AG09309 (cell line): ENCODE measurements at regions not wholly inside any gene's neighbourhood (a gene's known extent, or its start where the extent isn't known, plus 50 kb on each side); places are given as distances from the start of the nearest gene placed in this dataset.

Experiments used
- DNase-seq: peaks from one replicate; pipeline ENCODE4 v3.0.0-alpha.2; 2010; ENCODE audit warnings: low read depth
- H3K4me3 ChIP-seq: 2 replicates; pipeline ENCODE4 v1.5.1; 2011; ENCODE audit warnings: mild to moderate bottlenecking, low read depth, low read length, moderate library complexity; ENCODE audit not compliant: control insufficient read depth
- TF ChIP-seq, protein P1 (sequence below): IDR thresholded peaks from 2 replicates; pipeline ENCODE4 v1.5.1; 2011; ENCODE audit warnings: mild to moderate bottlenecking, low read depth, low read length, inconsistent platforms; ENCODE audit not compliant: insufficient read depth, control insufficient read depth; ENCODE audit errors: missing control alignments

GRCh38 chr4:111573386-111573785 lies 571.9 kb upstream of the FAM241A start:
- TF ChIP-seq, protein P1, sequence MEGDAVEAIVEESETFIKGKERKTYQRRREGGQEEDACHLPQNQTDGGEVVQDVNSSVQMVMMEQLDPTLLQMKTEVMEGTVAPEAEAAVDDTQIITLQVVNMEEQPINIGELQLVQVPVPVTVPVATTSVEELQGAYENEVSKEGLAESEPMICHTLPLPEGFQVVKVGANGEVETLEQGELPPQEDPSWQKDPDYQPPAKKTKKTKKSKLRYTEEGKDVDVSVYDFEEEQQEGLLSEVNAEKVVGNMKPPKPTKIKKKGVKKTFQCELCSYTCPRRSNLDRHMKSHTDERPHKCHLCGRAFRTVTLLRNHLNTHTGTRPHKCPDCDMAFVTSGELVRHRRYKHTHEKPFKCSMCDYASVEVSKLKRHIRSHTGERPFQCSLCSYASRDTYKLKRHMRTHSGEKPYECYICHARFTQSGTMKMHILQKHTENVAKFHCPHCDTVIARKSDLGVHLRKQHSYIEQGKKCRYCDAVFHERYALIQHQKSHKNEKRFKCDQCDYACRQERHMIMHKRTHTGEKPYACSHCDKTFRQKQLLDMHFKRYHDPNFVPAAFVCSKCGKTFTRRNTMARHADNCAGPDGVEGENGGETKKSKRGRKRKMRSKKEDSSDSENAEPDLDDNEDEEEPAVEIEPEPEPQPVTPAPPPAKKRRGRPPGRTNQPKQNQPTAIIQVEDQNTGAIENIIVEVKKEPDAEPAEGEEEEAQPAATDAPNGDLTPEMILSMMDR, result no peak
- H3K4me3 ChIP-seq, result no peak overlapping the region
- DNase-seq, result no peak

GRCh38 chr4:111579767-111580166 lies 565.5 kb upstream of the FAM241A start:
- H3K4me3 ChIP-seq, result no peak overlapping the region
- TF ChIP-seq, protein P1, result no peak
- no peak for DNase-seq

DNA sequence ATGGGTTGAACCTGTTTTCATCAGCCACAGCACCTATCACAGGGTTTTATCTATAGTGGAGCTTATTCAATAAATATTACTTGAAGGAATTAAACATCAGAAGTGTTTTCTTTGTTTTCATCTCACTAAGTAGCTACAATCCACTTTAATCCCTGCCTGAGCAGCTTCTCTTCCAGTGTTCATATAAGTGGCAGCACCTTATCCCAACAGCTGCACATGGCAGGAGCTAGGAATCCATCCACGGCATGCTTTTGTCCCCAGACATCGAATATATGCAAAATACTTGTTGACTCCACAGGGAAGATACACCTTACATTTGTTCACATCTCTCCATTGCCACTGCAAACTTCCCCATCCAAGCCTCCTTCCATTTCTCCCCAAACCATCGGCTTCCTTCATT lies 549.8 kb upstream of the FAM241A start:
- TF ChIP-seq, protein P1, result no peak
- DNase-seq, result no peak
- no peak overlapping the region for H3K4me3 ChIP-seq

DNA sequence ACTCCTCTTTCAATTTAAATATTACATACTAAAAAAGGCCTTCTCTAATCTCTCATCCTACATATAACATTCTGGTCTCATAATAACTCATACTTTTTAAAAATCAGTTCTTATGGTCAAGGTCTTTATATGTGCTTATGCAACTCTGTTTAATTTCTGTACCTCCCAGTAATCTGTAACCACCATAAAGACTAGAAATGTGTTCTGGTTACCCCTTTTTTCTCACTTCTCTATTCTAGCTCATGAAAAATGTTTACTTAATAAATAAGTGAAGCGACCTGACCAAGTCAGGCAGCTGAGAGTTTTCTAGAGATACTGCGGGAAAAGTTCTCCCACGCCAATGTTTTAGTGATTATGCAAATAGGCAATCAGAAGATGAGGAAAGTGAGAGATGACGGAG lies 548.8 kb upstream of the FAM241A start:
- DNase-seq, result no peak
- H3K4me3 ChIP-seq, result no peak overlapping the region
- TF ChIP-seq, protein P1, result no peak

GRCh38 chr4:111601671-111602070 lies 543.6 kb upstream of the FAM241A start:
- DNase-seq, result no peak
- no peak overlapping the region for H3K4me3 ChIP-seq
- TF ChIP-seq, protein P1, result no peak

DNA sequence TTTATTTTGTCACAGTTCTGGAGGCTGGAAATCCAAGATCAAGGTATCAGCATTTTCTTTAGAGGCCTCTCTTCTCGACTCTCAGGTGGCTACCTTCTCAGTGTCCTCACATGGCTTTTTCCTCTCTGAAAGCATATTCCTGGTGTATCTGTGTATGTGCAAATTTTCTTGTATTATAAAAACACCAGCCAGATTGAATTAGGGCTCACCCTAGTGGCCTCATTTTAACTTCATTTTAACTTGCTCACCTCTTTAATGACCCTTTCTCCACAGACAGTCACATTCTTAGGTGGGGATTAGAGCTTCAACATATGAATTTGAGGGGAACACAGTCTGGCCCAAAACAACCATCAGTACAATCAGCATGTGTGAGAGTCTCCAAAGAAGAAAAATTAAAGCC lies 542.4 kb upstream of the FAM241A start:
- H3K4me3 ChIP-seq, result no peak overlapping the region
- no peak for DNase-seq
- TF ChIP-seq, protein P1, result peak; percentile 37

GRCh38 chr4:111605111-111605510 lies 540.1 kb upstream of the FAM241A start:
- TF ChIP-seq, protein P1, result no peak
- no peak for DNase-seq
- no peak overlapping the region for H3K4me3 ChIP-seq
